ENCODE measurements at regions not wholly inside any gene's neighbourhood (a gene's known extent, or its start where the extent isn't known, plus 50 kb on each side); places are given as distances from the start of the nearest gene placed in this dataset.

GRCh38 chr11:70702040-70702648 lies 303.8 kb downstream of the CTTN start:
- H3K9me3 ChIP-seq (ENCODE audit: control insufficient read depth in 1 of 2, low read length in 2 of 2), result peaks cover 0 to 5% of the 10 kb centered on the region in 2 donors
- no peak overlapping the region for H3K9ac ChIP-seq (ENCODE audit: low read depth in 1 of 2, low read length in 2 of 2)
- H3K4me1 ChIP-seq (ENCODE audit: control insufficient read depth in 1 of 2, insufficient read depth in 2 of 2, low read length in 2 of 2), result peaks cover 0 to 9% of the 10 kb centered on the region in 2 donors
- no peaks in the 10 kb centered on the region for H3K27me3 ChIP-seq (ENCODE audit: control insufficient read depth in 1 of 2, insufficient read depth in 2 of 2, low read length in 2 of 2)
- no peak overlapping the region for H3K27ac ChIP-seq (ENCODE audit: low read depth, low read length)
- H3K36me3 ChIP-seq (ENCODE audit: control insufficient read depth in 1 of 2, insufficient read depth in 2 of 2, low read length in 2 of 2), result no peaks in the 10 kb centered on the region
- H3K4me3 ChIP-seq (ENCODE audit: low read depth in 1 of 2, low read length in 2 of 2), result no peak overlapping the region

- H3K9ac ChIP-seq (ENCODE audit: low read depth in 1 of 2, low read length in 2 of 2), result no peak overlapping the region
- H3K36me3 ChIP-seq (ENCODE audit: control insufficient read depth in 1 of 2, insufficient read depth in 2 of 2, low read length in 2 of 2), result no peaks in the 10 kb centered on the region
- no peaks in the 10 kb centered on the region for H3K27me3 ChIP-seq (ENCODE audit: control insufficient read depth in 1 of 2, insufficient read depth in 2 of 2, low read length in 2 of 2)
- H3K4me1 ChIP-seq (ENCODE audit: control insufficient read depth in 1 of 2, insufficient read depth in 2 of 2, low read length in 2 of 2), result peaks cover 0 to 9% of the 10 kb centered on the region in 2 donors
- peaks cover 0 to 5% of the 10 kb centered on the region in 2 donors for H3K9me3 ChIP-seq (ENCODE audit: control insufficient read depth in 1 of 2, low read length in 2 of 2)
- H3K4me3 ChIP-seq (ENCODE audit: low read depth in 1 of 2, low read length in 2 of 2), result no peak overlapping the region
- no peak overlapping the region for H3K27ac ChIP-seq (ENCODE audit: low read depth, low read length)
Measured at GRCh38 chr11:70703141-70704064, 305.1 kb downstream of the CTTN start.

- no peak overlapping the region for H3K27ac ChIP-seq (ENCODE audit: low read depth, low read length)
- H3K36me3 ChIP-seq (ENCODE audit: control insufficient read depth in 1 of 2, insufficient read depth in 2 of 2, low read length in 2 of 2), result no peaks in the 10 kb centered on the region
- no peak overlapping the region for H3K4me3 ChIP-seq (ENCODE audit: low read depth in 1 of 2, low read length in 2 of 2)
- H3K27me3 ChIP-seq (ENCODE audit: control insufficient read depth in 1 of 2, insufficient read depth in 2 of 2, low read length in 2 of 2), result no peaks in the 10 kb centered on the region
- peaks cover 0 to 4% of the 10 kb centered on the region in 2 donors for H3K4me1 ChIP-seq (ENCODE audit: control insufficient read depth in 1 of 2, insufficient read depth in 2 of 2, low read length in 2 of 2)
- no peak overlapping the region for H3K9ac ChIP-seq (ENCODE audit: low read depth in 1 of 2, low read length in 2 of 2)
- peaks cover 0 to 5% of the 10 kb centered on the region in 2 donors for H3K9me3 ChIP-seq (ENCODE audit: control insufficient read depth in 1 of 2, low read length in 2 of 2)
Measured at GRCh38 chr11:70705097-70705496, 306.8 kb downstream of the CTTN start.

GRCh38 chr11:70705930-70706329 lies 307.6 kb downstream of the CTTN start:
- Histone ChIP-seq H3K9ac (ENCODE audit: low read depth in 1 of 2, low read length in 2 of 2) (no peak overlapping the region), H3K27ac (ENCODE audit: low read depth, low read length) (no peak overlapping the region), H3K9me3 (ENCODE audit: control insufficient read depth in 1 of 2, low read length in 2 of 2) (peaks cover 0 to 5% of the 10 kb centered on the region in 2 donors), H3K4me3 (ENCODE audit: low read depth in 1 of 2, low read length in 2 of 2) (no peak overlapping the region), H3K4me1 (ENCODE audit: control insufficient read depth in 1 of 2, insufficient read depth in 2 of 2, low read length in 2 of 2) (no peaks in the 10 kb centered on the region), H3K27me3 (ENCODE audit: control insufficient read depth in 1 of 2, insufficient read depth in 2 of 2, low read length in 2 of 2) (no peaks in the 10 kb centered on the region), H3K36me3 (ENCODE audit: control insufficient read depth in 1 of 2, insufficient read depth in 2 of 2, low read length in 2 of 2) (no peaks in the 10 kb centered on the region)

- Histone ChIP-seq H3K27ac (ENCODE audit: low read depth, low read length) (no peak overlapping the region), H3K4me1 (ENCODE audit: control insufficient read depth in 1 of 2, insufficient read depth in 2 of 2, low read length in 2 of 2) (no peaks in the 10 kb centered on the region), H3K9me3 (ENCODE audit: control insufficient read depth in 1 of 2, low read length in 2 of 2) (peaks cover 0 to 5% of the 10 kb centered on the region in 2 donors), H3K9ac (ENCODE audit: low read depth in 1 of 2, low read length in 2 of 2) (no peak overlapping the region), H3K4me3 (ENCODE audit: low read depth in 1 of 2, low read length in 2 of 2) (no peak overlapping the region), H3K36me3 (ENCODE audit: control insufficient read depth in 1 of 2, insufficient read depth in 2 of 2, low read length in 2 of 2) (no peaks in the 10 kb centered on the region), H3K27me3 (ENCODE audit: control insufficient read depth in 1 of 2, insufficient read depth in 2 of 2, low read length in 2 of 2) (no peaks in the 10 kb centered on the region)
Measured at GRCh38 chr11:70707821-70708220, 309.5 kb downstream of the CTTN start.

- H3K36me3 ChIP-seq (ENCODE audit: control insufficient read depth in 1 of 2, insufficient read depth in 2 of 2, low read length in 2 of 2), result no peaks in the 10 kb centered on the region
- peaks cover 0 to 5% of the 10 kb centered on the region in 2 donors for H3K9me3 ChIP-seq (ENCODE audit: control insufficient read depth in 1 of 2, low read length in 2 of 2)
- no peaks in the 10 kb centered on the region for H3K27me3 ChIP-seq (ENCODE audit: control insufficient read depth in 1 of 2, insufficient read depth in 2 of 2, low read length in 2 of 2)
Measured at GRCh38 chr11:70709596-70709995, 311.3 kb downstream of the CTTN start.

GRCh38 chr11:70710192-70710591 lies 311.9 kb downstream of the CTTN start:
- H3K36me3 ChIP-seq (ENCODE audit: control insufficient read depth in 1 of 2, insufficient read depth in 2 of 2, low read length in 2 of 2), result no peaks in the 10 kb centered on the region
- no peak overlapping the region for H3K27ac ChIP-seq (ENCODE audit: low read depth, low read length)
- H3K9ac ChIP-seq (ENCODE audit: low read depth in 1 of 2, low read length in 2 of 2), result no peak overlapping the region
- H3K4me3 ChIP-seq (ENCODE audit: low read depth in 1 of 2, low read length in 2 of 2), result no peak overlapping the region
- H3K27me3 ChIP-seq (ENCODE audit: control insufficient read depth in 1 of 2, insufficient read depth in 2 of 2, low read length in 2 of 2), result no peaks in the 10 kb centered on the region
- H3K4me1 ChIP-seq (ENCODE audit: control insufficient read depth in 1 of 2, insufficient read depth in 2 of 2, low read length in 2 of 2), result no peaks in the 10 kb centered on the region
- H3K9me3 ChIP-seq (ENCODE audit: control insufficient read depth in 1 of 2, low read length in 2 of 2), result peaks cover 0 to 3% of the 10 kb centered on the region in 2 donors

More at GRCh38 chr11:70709596-70709995, 311.3 kb downstream of the CTTN start:
- H3K4me1 ChIP-seq (ENCODE audit: control insufficient read depth in 1 of 2, insufficient read depth in 2 of 2, low read length in 2 of 2), result no peaks in the 10 kb centered on the region
- H3K4me3 ChIP-seq (ENCODE audit: low read depth in 1 of 2, low read length in 2 of 2), result no peak overlapping the region
- H3K27ac ChIP-seq (ENCODE audit: low read depth, low read length), result no peak overlapping the region
- no peak overlapping the region for H3K9ac ChIP-seq (ENCODE audit: low read depth in 1 of 2, low read length in 2 of 2)

GRCh38 chr11:70710601-70711000 lies 312.3 kb downstream of the CTTN start:
- Histone ChIP-seq H3K4me3 (ENCODE audit: low read depth in 1 of 2, low read length in 2 of 2) (no peak overlapping the region), H3K27me3 (ENCODE audit: control insufficient read depth in 1 of 2, insufficient read depth in 2 of 2, low read length in 2 of 2) (no peaks in the 10 kb centered on the region), H3K27ac (ENCODE audit: low read depth, low read length) (no peak overlapping the region), H3K36me3 (ENCODE audit: control insufficient read depth in 1 of 2, insufficient read depth in 2 of 2, low read length in 2 of 2) (no peaks in the 10 kb centered on the region), H3K4me1 (ENCODE audit: control insufficient read depth in 1 of 2, insufficient read depth in 2 of 2, low read length in 2 of 2) (no peaks in the 10 kb centered on the region), H3K9ac (ENCODE audit: low read depth in 1 of 2, low read length in 2 of 2) (no peak overlapping the region), H3K9me3 (ENCODE audit: control insufficient read depth in 1 of 2, low read length in 2 of 2) (no peaks in the 10 kb centered on the region)

GRCh38 chr11:70711095-70711910 lies 313.0 kb downstream of the CTTN start:
- Histone ChIP-seq H3K4me3 (ENCODE audit: low read depth in 1 of 2, low read length in 2 of 2) (no peak overlapping the region), H3K27ac (ENCODE audit: low read depth, low read length) (no peak overlapping the region), H3K9me3 (ENCODE audit: control insufficient read depth in 1 of 2, low read length in 2 of 2) (no peaks in the 10 kb centered on the region), H3K9ac (ENCODE audit: low read depth in 1 of 2, low read length in 2 of 2) (no peak overlapping the region), H3K36me3 (ENCODE audit: control insufficient read depth in 1 of 2, insufficient read depth in 2 of 2, low read length in 2 of 2) (no peaks in the 10 kb centered on the region), H3K27me3 (ENCODE audit: control insufficient read depth in 1 of 2, insufficient read depth in 2 of 2, low read length in 2 of 2) (no peaks in the 10 kb centered on the region), H3K4me1 (ENCODE audit: control insufficient read depth in 1 of 2, insufficient read depth in 2 of 2, low read length in 2 of 2) (no peaks in the 10 kb centered on the region)

- Histone ChIP-seq H3K27ac (ENCODE audit: low read depth, low read length) (no peak overlapping the region), H3K27me3 (ENCODE audit: control insufficient read depth in 1 of 2, insufficient read depth in 2 of 2, low read length in 2 of 2) (no peaks in the 10 kb centered on the region), H3K4me1 (ENCODE audit: control insufficient read depth in 1 of 2, insufficient read depth in 2 of 2, low read length in 2 of 2) (no peaks in the 10 kb centered on the region), H3K4me3 (ENCODE audit: low read depth in 1 of 2, low read length in 2 of 2) (no peak overlapping the region), H3K9ac (ENCODE audit: low read depth in 1 of 2, low read length in 2 of 2) (no peak overlapping the region), H3K9me3 (ENCODE audit: control insufficient read depth in 1 of 2, low read length in 2 of 2) (no peaks in the 10 kb centered on the region), H3K36me3 (ENCODE audit: control insufficient read depth in 1 of 2, insufficient read depth in 2 of 2, low read length in 2 of 2) (no peaks in the 10 kb centered on the region)
Measured at GRCh38 chr11:70711911-70712185, 313.5 kb downstream of the CTTN start.

Measured in duodenal mucosa (tissue), 2 donors.